HepG2 (cell line): ENCODE measurements at regions not wholly inside any gene's neighbourhood (a gene's known extent, or its start where the extent isn't known, plus 50 kb on each side); places are given as distances from the start of the nearest gene placed in this dataset.

Experiments used
- CBX2 ChIP-seq, 2 experiments: fragments of 200-600 bp in 1 of 2; sonication (generic); formaldehyde crosslinking in 1 of 2; IDR thresholded peaks; 2 replicates each; pipeline versions ENCODE4 v1.7.0 to v1.8.1; 2018 to 2022; ENCODE audit warnings: low read depth in 2 of 2, low read length in 1 of 2, mild to moderate bottlenecking in 1 of 2, missing genetic modification reagents in 1 of 2
- EZH2 ChIP-seq: conservative IDR thresholded peaks from 2 replicates; pipeline ENCODE4 v1.6.1; 2012; ENCODE audit warnings: mild to moderate bottlenecking, low read depth, low read length, moderate library complexity
- IRF2 ChIP-seq: IDR thresholded peaks from 2 replicates; pipeline ENCODE4 v1.6.1; 2018; ENCODE audit warnings: missing genetic modification reagents, missing compliant biosample characterization
- JUN ChIP-seq: sonication (generic); formaldehyde crosslinking; IDR thresholded peaks from 2 replicates; pipeline ENCODE4 v1.4.0; 2020; ENCODE audit warnings: mild to moderate bottlenecking, missing genetic modification reagents
- KLF15 ChIP-seq: sonication (generic); formaldehyde crosslinking; IDR thresholded peaks from 2 replicates; pipeline ENCODE4 v1.8.1; 2023; ENCODE audit warnings: borderline replicate concordance, mild to moderate bottlenecking, inconsistent platforms, missing genetic modification reagents, mixed read lengths
- MBD4 ChIP-seq: IDR thresholded peaks from 2 replicates; pipeline ENCODE4 v1.6.1; 2012; ENCODE audit warnings: low read length, inconsistent platforms, borderline replicate concordance
- MIXL1 ChIP-seq: IDR thresholded peaks from 2 replicates; pipeline ENCODE4 v1.6.1; 2016
- NFKB2 ChIP-seq: sonication (generic); formaldehyde crosslinking; IDR thresholded peaks from 2 replicates; pipeline ENCODE4 v1.4.0; 2020; ENCODE audit warnings: missing genetic modification reagents, borderline replicate concordance
- SP140L ChIP-seq: sonication (generic); formaldehyde crosslinking; IDR thresholded peaks from 2 replicates; pipeline ENCODE4 v1.4.0; 2020; ENCODE audit warnings: missing genetic modification reagents, borderline replicate concordance
- ZNF331 ChIP-seq: sonication (generic); formaldehyde crosslinking; IDR thresholded peaks from 2 replicates; pipeline ENCODE4 v1.4.0; 2020; ENCODE audit warnings: missing genetic modification reagents
- ZSCAN5A ChIP-seq: sonication (generic); formaldehyde crosslinking; IDR thresholded peaks from 2 replicates; pipeline ENCODE4 v1.8.0; 2022; ENCODE audit warnings: mild to moderate bottlenecking, missing genetic modification reagents, borderline replicate concordance
- TF ChIP-seq, protein P1 (sequence below): IDR thresholded peaks from 2 replicates; pipeline ENCODE4 v1.6.1; 2012; ENCODE audit warnings: inconsistent platforms
- TF ChIP-seq, protein P2 (sequence below): sonication (generic); formaldehyde crosslinking; conservative IDR thresholded peaks from 2 replicates; pipeline ENCODE4 v1.5.0; 2020; ENCODE audit warnings: missing genetic modification reagents

DNA sequence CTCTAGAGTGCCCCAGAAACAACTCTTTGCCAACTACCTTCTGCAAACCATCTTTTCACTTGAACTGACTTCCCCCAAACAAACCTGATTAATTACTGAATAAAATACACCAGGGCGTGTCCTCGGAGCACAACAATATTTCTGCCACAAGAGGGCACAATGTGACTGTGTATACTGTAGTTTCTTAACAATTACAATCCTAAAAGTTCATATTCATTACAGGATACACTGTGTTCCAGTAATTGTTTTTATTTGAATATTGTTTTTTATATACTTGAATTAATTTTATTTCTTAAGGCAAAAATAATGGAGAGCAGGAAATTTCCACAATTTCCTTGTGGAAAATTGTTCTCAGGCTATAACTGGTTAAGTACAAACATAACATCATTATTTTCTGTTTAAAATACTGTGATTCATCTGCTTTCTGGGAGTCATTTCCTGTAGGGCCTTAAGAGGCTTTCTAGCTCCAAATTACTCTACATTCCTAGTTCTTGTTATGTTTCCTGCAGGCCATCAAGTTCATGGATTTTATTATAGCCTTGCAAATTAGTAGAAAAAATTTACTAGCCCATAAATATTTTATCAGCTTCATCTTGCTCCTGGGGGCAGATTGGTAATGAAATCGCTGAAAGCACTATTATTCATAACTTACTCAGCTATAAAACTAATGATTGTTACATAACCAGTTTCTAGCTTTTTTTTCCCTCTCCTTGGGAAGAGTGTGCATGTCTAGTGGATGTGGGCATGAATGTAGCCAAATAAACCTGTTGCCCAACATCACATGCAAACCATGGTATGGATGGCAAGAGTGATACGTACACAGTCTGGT, 51.9 kb upstream of the SLC22A16 start (continued):
- TF ChIP-seq NFKB2, result no peak
- no peak for TF ChIP-seq CBX2 (IDR thresholded peaks at IDR 0.05; ENCODE audit: low read depth, low read length)
- no peak for TF ChIP-seq CBX2 (CRISPR knock-in tag; IDR thresholded peaks at IDR 0.05; ENCODE audit: low read depth)
- no peak for TF ChIP-seq MBD4
- no peak for TF ChIP-seq KLF15 (CRISPR knock-in tag)
- TF ChIP-seq IRF2 (CRISPR knock-in tag), result 0 out of 2 replicates have a peak, but pooled peaks have one; percentile 31
- TF ChIP-seq, protein P1, sequence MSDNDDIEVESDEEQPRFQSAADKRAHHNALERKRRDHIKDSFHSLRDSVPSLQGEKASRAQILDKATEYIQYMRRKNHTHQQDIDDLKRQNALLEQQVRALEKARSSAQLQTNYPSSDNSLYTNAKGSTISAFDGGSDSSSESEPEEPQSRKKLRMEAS, result no peak
- no peak for TF ChIP-seq EZH2
- TF ChIP-seq ZNF331 (CRISPR knock-in tag), result no peak
- TF ChIP-seq JUN (CRISPR knock-in tag), result no peak
- TF ChIP-seq ZSCAN5A (CRISPR knock-in tag), result no peak
- TF ChIP-seq MIXL1 (CRISPR knock-in tag), result peak; percentile 71
- TF ChIP-seq SP140L (CRISPR knock-in tag), result 0 out of 2 replicates have a peak, but pooled peaks have one; percentile 68
- TF ChIP-seq, protein P2, sequence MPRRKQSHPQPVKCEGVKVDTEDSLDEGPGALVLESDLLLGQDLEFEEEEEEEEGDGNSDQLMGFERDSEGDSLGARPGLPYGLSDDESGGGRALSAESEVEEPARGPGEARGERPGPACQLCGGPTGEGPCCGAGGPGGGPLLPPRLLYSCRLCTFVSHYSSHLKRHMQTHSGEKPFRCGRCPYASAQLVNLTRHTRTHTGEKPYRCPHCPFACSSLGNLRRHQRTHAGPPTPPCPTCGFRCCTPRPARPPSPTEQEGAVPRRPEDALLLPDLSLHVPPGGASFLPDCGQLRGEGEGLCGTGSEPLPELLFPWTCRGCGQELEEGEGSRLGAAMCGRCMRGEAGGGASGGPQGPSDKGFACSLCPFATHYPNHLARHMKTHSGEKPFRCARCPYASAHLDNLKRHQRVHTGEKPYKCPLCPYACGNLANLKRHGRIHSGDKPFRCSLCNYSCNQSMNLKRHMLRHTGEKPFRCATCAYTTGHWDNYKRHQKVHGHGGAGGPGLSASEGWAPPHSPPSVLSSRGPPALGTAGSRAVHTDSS (CRISPR knock-in tag), result no peak
- TF ChIP-seq, all 625 proteins: peak for 21
